ENCODE measurements at regions not wholly inside any gene's neighbourhood (a gene's known extent, or its start where the extent isn't known, plus 50 kb on each side); places are given as distances from the start of the nearest gene placed in this dataset.

GRCh38 chr11:29231991-29232390, 784.8 kb downstream of the KCNA4 start:
- DNase-seq = no peak

GRCh38 chr11:29231586-29231985, 785.2 kb downstream of the KCNA4 start:
- DNase-seq = no peak

DNA sequence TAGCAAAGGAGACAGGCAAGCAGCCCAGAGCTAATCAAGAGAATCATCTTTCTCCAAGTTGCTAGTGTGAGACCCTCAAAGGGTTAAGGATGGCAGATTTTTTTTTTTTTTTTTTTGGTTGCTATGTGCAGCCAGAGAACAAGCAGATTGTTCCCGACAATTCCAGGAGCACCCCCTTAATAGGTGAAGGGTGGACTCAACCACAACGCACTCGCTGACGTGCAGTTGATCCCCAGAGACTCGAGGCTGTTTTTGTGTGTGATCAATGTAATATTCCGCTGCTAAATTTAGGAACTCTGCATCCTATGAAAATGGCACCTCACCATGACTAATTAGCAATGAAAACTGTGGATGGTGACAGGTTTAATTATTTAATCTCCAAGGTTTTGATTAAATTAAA, 789.0 kb downstream of the KCNA4 start:
- DNase-seq = no peak

GRCh38 chr11:29224739-29225384, 792.0 kb downstream of the KCNA4 start:
- no peak for DNase-seq

GRCh38 chr11:29219531-29219930, 797.3 kb downstream of the KCNA4 start:
- DNase-seq = peak; percentile 27

GRCh38 chr11:29217901-29218300, 798.9 kb downstream of the KCNA4 start:
- DNase-seq = no peak

DNA sequence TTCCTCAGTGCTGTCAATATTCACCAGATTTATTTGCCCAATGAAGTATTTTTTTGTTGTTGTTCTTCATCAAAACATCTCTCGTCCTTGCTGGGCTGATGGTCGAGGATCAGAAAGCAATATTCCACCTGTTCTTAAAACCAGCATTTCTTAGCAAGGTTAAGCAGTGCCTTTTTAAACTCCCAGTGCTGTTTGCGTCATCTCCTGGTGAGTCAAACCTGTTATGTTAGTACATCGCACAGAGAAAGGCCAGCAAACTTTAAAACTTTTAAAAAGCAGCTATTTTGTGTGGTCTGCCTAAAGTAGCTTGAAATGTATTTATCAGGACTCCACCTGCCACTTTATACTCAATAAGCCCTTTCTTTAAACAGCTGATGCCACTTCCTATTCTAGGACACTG, 802.0 kb downstream of the KCNA4 start:
- DNase-seq = no peak

DNA sequence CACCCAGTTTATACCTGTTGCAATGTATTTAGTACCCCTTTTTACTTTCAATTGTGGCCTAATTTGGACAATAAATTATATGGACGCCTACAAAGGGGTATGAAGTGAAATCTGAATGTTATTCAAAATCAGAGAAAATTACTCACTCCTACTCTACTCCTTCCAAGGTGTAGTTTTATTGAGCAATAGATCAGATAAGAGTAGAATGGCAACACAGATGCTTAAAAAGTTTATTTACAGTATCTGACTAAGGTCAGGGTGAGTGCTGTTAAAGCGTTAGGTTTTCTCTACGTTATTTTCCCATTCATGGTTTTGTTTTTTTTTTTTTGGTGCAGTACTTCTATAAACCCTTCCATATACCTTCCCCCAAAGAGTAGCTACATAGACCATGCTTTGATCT, 805.6 kb downstream of the KCNA4 start:
- DNase-seq = no peak

- no peak for DNase-seq
Measured at GRCh38 chr11:29210426-29210825, 806.4 kb downstream of the KCNA4 start.

GRCh38 chr11:29208117-29208516, 808.7 kb downstream of the KCNA4 start:
- DNase-seq = no peak

GRCh38 chr11:29200791-29201562, 815.9 kb downstream of the KCNA4 start:
- no peak for DNase-seq

DNA sequence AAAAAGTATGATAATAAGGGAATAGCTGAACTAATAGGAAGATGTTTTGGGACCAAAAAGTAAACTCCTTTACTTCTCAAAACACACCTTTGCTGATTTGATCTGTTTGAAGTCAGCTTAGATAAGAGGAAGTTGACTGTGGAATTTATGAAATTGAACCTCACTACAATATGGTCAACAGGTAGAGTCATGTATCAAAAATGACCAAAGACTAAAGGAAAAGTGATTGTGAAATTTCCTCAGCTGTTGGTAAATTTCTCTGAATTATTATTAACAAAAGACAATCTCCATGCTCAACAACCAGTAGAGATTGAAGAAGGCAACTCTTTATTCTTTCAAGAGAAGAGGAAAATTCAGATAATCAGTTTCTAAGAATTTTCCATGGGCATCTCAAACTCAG, 826.5 kb downstream of the KCNA4 start:
- DNase-seq = no peak

GRCh38 chr11:29187215-29187614, 829.6 kb downstream of the KCNA4 start:
- DNase-seq = no peak

- DNase-seq = peak; percentile 97
Measured at GRCh38 chr11:29184939-29185890, 831.6 kb downstream of the KCNA4 start.

DNA sequence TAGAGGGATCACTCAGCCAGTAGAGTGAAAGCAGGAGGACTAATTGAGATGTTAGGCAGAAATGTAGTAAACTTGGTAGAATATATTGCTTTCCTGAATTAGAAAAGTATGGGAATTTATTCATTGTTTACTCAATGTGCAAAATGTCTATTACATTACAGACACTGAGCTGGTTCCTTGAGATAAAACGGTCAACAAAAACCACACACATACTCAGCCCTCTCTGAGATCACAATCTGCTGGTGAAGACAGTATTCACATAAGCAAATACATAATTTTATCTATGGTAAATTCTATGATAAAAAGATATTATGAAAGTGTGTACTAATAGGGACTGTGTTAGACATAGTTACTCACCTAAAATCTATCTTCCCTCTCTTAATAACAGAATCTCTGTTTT, 833.5 kb downstream of the KCNA4 start:
- DNase-seq = no peak

- peak; percentile 99 for DNase-seq
Measured at GRCh38 chr11:29173660-29174062, 843.2 kb downstream of the KCNA4 start.

GRCh38 chr11:29171360-29171950, 845.4 kb downstream of the KCNA4 start:
- peak; percentile 47 for DNase-seq

DNA sequence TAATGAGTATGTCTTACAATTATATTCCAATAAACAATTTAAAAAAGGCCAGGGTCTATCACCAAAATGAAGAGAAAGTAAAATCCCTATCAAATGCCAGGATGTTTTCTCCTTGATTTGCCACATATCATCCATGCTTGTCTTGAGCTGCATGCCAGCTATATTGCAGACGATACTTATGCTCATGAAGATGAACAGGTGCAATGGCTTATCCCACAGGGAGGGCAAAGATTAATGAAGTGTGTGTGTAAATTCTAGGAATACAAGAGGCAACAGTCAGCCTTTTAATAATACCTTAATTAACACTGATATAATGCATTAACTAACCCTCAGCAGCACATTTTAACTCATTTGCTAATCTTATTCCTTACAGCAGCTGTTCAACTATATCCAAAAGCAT, 850.5 kb downstream of the KCNA4 start:
- DNase-seq = no peak

DNA sequence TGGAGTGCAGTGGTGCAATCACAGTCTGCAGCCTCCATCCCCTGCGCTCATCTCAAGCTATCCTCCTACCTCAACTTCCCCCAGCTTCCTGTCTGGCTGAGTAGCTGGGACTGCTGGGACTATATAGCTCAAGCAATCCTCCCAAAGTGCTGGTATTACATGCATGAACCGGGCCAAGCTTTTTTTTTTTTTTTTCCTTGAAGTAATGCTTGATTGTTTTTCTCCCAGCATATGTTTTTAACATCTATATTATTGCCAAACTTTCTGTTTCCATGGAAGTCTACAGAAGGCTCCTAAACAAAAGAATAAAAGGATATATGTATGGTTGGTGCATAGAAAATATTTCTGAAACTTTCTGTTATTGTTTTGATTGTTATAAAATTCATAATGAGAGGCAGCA, 853.6 kb downstream of the KCNA4 start:
- no peak for DNase-seq

- DNase-seq = no peak
Measured at GRCh38 chr11:29162491-29162890, 854.3 kb downstream of the KCNA4 start.

DNA sequence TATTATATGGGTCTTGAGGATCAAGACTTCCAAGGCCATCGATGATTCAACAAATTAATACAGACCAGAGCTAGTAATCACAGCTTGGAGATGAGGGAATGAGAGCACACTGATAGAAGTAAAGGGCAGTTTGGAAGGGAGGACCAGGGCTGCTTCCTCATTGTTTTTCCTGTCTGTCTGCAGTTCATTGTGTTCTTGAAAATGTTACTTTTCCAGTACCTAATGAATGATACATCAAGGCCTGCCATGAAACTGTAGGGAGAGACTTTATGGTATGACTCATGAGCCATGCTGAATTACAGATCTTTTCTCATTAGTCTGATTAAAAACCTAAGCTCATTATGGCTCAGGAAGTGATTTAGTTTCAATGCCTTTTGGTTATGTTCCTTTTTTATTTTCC, 855.6 kb downstream of the KCNA4 start:
- DNase-seq = peak; percentile 33

GRCh38 chr11:29159552-29160465, 857.0 kb downstream of the KCNA4 start:
- peak; percentile 85 for DNase-seq
